ENCODE measurements at regions not wholly inside any gene's neighbourhood (a gene's known extent, or its start where the extent isn't known, plus 50 kb on each side); places are given as distances from the start of the nearest gene placed in this dataset.

DNA sequence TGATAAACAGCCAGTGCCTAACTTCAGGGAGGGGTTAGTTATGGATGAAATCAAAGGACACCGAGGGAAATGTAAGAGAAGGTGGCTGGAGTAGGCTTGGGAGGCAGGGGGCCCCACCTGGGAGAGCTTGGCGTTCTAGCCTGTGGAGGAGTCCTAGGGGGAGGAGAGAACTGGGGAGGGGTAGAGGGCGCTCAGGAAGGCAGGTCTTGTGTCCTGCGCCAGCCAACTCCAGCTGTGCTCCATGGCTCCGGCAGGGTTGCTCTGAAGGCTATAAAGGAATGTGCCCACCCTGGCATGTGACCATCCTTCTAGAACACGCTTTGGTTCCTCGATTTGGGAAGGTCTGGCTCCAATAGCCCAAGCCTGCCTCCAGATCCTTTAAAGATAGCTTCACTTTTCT, 96.3 kb downstream of the SEC61G start:
- Histone ChIP-seq H3K27ac (ENCODE audit: extremely low read length, insufficient read depth, low read length) (no peak overlapping the region), H3K4me3 (replicated peaks in 1 of 3; ENCODE audit: insufficient read depth in 1 of 3, low read depth in 2 of 3, low read length in 3 of 3) (no peak overlapping the region), H3K79me2 (ENCODE audit: insufficient read depth, low read length) (no peaks in the 10 kb centered on the region), H3K27me3 (ENCODE audit: control insufficient read depth in 1 of 2, insufficient read depth in 2 of 2, low read length in 2 of 2) (peaks cover 0 to 27% of the 10 kb centered on the region in 2 experiments; a peak in 3 of 5 replicates), H3K36me3 (replicated peaks in 1 of 2; ENCODE audit: control insufficient read depth in 1 of 2, insufficient read depth in 2 of 2, low read length in 2 of 2) (no peaks in the 10 kb centered on the region), H4K20me1 (ENCODE audit: insufficient read depth, low read length) (no peaks in the 10 kb centered on the region), H3K4me1 (ENCODE audit: insufficient read depth, low read length) (peaks cover 5% of the 10 kb centered on the region; the same call in 1 of the 2 replicates), H2AFZ (ENCODE audit: low read length) (no peak overlapping the region), H3K9me3 (ENCODE audit: low read length) (no peaks in the 10 kb centered on the region), H3K4me2 (ENCODE audit: low read depth, low read length) (no peak overlapping the region), H3K9ac (ENCODE audit: insufficient read depth, low read depth, low read length) (no peak overlapping the region)
- intact Hi-C loops (cut with micrococcal nuclease; ENCODE audit: unreplicated experiment) = no loop called here
- ChIA-PET POLR2A (no interaction called here), CTCF (ENCODE audit: low intra/inter-chr PET ratio, low total read pairs) (no interaction called here)
- BruUV-seq (replicated peaks) = no TSS peak
- TF ChIP-seq ZNF614 (CRISPR knock-in tag; IDR thresholded peaks at IDR 0.05; ENCODE audit: borderline replicate concordance) = no peak
- TF ChIP-seq HMG20B (CRISPR knock-in tag; conservative IDR thresholded peaks at IDR 0.05) = no peak
- no peak for TF ChIP-seq RORA (CRISPR knock-in tag; IDR thresholded peaks at IDR 0.05)
- TF ChIP-seq, protein P1, sequence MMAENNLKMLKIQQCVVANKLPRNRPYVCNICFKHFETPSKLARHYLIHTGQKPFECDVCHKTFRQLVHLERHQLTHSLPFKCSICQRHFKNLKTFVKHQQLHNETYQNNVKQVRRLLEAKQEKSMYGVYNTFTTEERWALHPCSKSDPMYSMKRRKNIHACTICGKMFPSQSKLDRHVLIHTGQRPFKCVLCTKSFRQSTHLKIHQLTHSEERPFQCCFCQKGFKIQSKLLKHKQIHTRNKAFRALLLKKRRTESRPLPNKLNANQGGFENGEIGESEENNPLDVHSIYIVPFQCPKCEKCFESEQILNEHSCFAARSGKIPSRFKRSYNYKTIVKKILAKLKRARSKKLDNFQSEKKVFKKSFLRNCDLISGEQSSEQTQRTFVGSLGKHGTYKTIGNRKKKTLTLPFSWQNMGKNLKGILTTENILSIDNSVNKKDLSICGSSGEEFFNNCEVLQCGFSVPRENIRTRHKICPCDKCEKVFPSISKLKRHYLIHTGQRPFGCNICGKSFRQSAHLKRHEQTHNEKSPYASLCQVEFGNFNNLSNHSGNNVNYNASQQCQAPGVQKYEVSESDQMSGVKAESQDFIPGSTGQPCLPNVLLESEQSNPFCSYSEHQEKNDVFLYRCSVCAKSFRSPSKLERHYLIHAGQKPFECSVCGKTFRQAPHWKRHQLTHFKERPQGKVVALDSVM (CRISPR knock-in tag; IDR thresholded peaks at IDR 0.05) = no peak
- TF ChIP-seq ZNF780A (CRISPR knock-in tag; IDR thresholded peaks at IDR 0.05) = no peak
- TF ChIP-seq NRL (CRISPR knock-in tag; IDR thresholded peaks at IDR 0.05; ENCODE audit: borderline replicate concordance) = no peak
- TF ChIP-seq NR3C1 (CRISPR knock-in tag; IDR thresholded peaks at IDR 0.05) = no peak
- no peak for TF ChIP-seq ERF (CRISPR knock-in tag; IDR thresholded peaks at IDR 0.05)
- no peak for TF ChIP-seq ZNF33B (CRISPR knock-in tag; IDR thresholded peaks at IDR 0.05)
- no peak for TF ChIP-seq ZNF589 (CRISPR knock-in tag; conservative IDR thresholded peaks at IDR 0.05)
- TF ChIP-seq PAWR (CRISPR knock-in tag; IDR thresholded peaks at IDR 0.05; ENCODE audit: borderline replicate concordance) = no peak
- TF ChIP-seq ZFAT (CRISPR knock-in tag; conservative IDR thresholded peaks at IDR 0.05) = no peak
- TF ChIP-seq KLF11 (CRISPR knock-in tag; IDR thresholded peaks at IDR 0.05) = no peak
- TF ChIP-seq, protein P2, sequence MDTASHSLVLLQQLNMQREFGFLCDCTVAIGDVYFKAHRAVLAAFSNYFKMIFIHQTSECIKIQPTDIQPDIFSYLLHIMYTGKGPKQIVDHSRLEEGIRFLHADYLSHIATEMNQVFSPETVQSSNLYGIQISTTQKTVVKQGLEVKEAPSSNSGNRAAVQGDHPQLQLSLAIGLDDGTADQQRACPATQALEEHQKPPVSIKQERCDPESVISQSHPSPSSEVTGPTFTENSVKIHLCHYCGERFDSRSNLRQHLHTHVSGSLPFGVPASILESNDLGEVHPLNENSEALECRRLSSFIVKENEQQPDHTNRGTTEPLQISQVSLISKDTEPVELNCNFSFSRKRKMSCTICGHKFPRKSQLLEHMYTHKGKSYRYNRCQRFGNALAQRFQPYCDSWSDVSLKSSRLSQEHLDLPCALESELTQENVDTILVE (CRISPR knock-in tag; IDR thresholded peaks at IDR 0.05) = no peak
- TF ChIP-seq SAFB2 (CRISPR knock-in tag; IDR thresholded peaks at IDR 0.05; ENCODE audit: borderline replicate concordance, low read depth) = no peak
- in situ Hi-C loops (cut with HindIII; ENCODE audit: extremely low pct_ligation_motif_present, low pct_unique_long_range_greater_than_20kb) = loop anchor here (5.0 kb wide), 1 partner anchor 115 kb away; no protein-coding TSS in a partner anchor
- ATAC-seq (no peak), DNase-seq (ENCODE audit: low spot score) (no peak), FAIRE-seq (no peak)
- 7% methylated on average over 4 of the region's 7 CpGs for WGBS (ENCODE audit: low lambda C conversion rate)

All from HepG2 (cell line).